SH-SY5Y (cell line): ENCODE measurements at regions not wholly inside any gene's neighbourhood (a gene's known extent, or its start where the extent isn't known, plus 50 kb on each side); places are given as distances from the start of the nearest gene placed in this dataset.
A peak's percentile ranks its signal among the peaks of the same experiment; 100 is the strongest.

Experiments
- GATA2 ChIP-seq: IDR thresholded peaks from 2 replicates; pipeline ENCODE4 v1.6.1; 2011; ENCODE audit warnings: mild to moderate bottlenecking, low read depth, low read length
- GATA3 ChIP-seq: IDR thresholded peaks from 2 replicates; pipeline ENCODE4 v1.6.1; 2011; ENCODE audit warnings: low read depth, mild to moderate bottlenecking, low read length, moderate library complexity

DNA sequence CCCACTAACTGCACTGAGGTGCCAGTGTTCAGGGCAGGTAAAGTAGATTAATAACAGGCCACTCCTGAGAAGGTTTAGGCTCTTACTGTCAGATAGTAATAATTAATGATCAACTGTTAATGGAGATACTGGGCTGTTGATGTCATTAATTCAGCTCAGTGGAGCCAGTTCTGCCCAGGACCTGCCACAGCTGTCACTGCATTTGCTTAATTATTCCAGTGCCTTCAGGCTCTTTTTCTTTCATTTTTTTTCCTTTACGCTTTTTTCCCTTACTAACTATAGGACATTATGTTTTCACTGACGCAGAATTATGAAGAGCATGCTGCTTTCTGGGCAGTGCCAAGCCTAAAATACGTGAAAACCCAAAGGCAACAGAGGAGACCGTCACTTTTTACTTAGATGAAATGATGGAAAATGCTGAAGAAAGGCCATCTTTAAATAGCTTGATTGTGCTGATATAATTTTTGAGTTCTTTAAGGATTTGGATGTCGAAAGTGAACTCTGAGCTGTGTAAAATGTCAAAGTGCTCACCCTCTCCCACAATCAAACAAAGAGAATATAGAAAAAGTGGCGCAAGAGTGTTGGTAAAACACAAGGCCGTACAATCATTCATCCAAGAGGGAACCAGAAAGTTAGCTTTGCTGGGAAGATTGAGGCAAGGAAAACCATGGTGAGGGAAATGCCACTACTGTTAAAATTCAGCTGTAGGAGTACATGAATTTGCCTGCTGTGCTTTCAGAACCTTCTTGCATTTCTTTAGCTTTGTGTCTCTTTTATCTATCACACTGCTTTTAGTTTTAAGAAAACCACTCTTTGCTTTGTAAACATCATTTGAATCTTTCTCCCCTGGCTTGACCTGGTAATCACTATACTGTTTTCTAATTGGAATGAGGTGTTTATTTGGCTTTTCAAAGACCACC is 192.0 kb upstream of the ZEB2 start:
- TF ChIP-seq GATA3 (0 out of 2 replicates have a peak, but pooled peaks have one; percentile 11), GATA2 (no peak)
